NCI-H748 treated with DMSO at 0.1 percent for 48 hours (cell line): ENCODE measurements at regions not wholly inside any gene's neighbourhood (a gene's known extent, or its start where the extent isn't known, plus 50 kb on each side); places are given as distances from the start of the nearest gene placed in this dataset.

Source experiments
- DNase-seq: peaks from one replicate; lab custom pipeline; 2025; lab: John Stamatoyannopoulos, UW

DNA sequence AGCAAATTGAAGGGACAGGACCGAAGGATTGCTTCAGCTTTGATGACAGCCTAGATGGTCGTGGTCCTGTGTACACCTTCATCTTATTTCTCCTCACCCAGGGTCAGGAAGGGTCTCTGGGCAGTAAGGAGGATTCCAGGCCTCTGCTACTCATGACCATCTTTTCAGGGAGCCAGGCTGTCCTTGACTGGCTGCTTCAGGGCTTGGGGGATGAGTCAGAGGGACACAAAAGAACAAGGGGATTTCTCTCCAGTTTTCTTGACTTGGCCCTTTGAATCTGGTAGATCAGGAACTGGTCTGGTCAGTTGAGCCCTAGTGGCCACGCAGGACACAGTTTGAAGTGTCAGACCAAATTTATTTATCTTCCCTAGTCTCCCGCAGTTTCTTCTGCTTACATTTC, 402.1 kb upstream of the CHD6 start:
- DNase-seq: no peak

DNA sequence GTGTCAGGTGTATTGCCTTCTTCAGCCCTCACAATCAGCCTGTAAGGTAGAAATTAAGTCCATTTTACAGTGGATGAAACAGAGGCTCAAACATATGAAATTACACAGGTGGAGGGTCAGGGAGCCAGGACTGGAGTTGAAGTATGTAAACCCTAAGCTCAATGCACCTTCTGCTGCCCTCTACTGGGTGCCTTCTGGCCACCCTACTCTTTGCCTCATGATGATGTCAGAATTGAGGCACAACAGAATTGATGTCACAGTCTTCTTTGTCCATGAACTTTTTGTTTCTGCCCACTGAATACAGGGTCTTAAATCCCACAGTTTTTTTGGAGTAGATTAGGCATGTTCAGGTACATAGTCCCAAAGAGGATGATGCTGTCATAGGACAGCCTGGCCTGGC, 400.8 kb upstream of the CHD6 start:
- no peak for DNase-seq

- no peak for DNase-seq
These were observed 391.9 kb upstream of the CHD6 start for GRCh38 chr20:42010090-42010489.

DNA sequence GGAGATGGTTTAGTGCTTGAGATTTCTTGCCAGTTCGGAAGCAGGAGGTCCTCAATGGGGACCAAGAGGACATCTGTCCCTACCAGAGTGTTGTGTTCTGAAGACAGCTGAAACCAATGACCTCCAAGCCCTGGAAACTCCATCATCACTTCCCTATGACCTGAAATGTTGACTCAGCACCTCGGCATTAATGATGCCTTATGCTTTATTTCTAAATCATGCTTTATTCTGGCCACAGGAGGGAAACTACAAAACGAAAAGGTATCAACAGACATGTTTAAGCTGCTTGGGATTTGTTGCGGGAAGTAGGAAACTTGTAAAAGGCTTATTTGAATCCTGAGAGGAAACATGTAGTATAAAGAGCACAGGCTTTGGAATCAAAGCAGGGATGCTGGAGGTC, 389.1 kb upstream of the CHD6 start:
- DNase-seq: no peak

- no peak for DNase-seq
These were observed 387.0 kb upstream of the CHD6 start for GRCh38 chr20:42005211-42005610.

- no peak for DNase-seq
These were observed 385.2 kb upstream of the CHD6 start for GRCh38 chr20:42003380-42003779.

DNA sequence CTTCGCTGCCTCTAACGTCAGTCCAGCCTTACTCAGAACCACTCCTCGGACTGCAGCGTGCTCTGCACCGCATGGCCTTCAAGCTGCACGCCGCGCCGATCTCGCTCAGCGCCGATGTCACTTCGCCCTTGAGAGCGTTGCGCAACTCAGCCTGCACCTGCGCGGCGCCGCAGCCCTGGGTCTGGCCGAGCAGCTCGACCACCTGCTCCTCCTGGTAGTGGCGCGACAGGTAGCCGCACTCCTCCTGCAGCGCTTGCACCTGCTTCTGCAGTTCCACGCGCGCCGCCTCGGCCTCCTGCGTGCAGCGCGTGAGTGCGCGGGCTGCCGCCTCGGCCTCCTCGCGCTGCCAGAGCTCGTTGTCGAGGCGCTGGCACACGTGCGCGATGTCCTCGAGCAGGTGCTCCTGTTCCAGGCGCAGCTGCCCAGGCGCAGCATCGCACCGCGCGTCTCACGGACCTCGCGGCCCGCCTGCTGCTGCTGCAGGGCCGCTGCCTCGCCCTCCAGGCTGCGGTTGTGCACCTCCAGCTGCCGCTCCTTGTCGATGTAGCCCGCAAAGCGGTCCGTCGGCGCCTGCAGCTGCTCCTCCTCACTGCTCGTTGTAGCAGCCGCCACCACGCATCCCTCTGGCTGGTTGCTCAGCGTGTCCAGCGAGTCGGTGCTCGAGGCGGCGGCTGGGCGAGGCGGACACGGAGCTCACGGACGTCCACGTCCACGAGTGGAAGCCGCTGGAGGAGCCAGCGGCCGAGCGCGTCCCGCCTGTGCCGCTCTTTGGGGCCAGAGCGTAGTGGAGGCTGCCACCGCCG, 380.6 kb upstream of the CHD6 start:
- no peak for DNase-seq

- no peak for DNase-seq
These were observed 378.8 kb upstream of the CHD6 start for GRCh38 chr20:41996951-41997350.

DNA sequence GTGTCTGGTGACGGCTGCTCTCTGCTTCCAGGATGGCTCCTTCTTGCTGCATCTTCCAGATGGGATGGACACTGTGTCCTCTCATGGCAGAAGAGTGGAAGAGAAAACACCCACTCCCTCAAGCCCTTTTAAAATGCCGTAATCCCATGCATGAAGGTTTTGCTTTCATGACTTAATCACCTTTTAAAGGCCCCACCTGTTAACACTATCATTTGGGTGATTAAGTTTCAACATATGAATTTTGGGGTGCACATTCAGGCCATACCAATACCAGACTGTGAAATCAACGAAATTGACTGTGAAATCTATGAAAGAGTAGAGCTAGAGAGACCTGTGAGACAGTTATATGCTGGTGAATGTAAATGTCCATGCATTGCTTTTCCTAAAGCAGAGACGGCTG, 374.3 kb upstream of the CHD6 start:
- DNase-seq: no peak

DNA sequence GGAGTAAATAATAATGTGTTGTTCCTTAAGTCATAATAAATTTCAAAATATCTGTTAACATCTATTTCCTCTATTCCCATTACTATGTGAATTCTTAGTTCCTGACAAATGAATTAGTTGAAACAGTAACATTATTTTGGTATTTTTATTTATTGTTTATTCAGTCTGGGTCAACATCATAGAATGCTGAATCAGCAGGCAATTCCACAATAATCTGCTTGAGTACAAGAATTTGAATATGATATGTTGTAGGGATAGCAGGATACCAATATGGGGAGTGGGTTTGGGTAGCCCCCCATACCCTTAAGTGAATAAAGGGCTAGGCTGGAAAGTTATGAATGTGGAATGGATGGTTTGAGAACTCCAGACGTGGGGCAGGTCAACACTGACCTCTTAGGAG, 373.2 kb upstream of the CHD6 start:
- no peak for DNase-seq

DNA sequence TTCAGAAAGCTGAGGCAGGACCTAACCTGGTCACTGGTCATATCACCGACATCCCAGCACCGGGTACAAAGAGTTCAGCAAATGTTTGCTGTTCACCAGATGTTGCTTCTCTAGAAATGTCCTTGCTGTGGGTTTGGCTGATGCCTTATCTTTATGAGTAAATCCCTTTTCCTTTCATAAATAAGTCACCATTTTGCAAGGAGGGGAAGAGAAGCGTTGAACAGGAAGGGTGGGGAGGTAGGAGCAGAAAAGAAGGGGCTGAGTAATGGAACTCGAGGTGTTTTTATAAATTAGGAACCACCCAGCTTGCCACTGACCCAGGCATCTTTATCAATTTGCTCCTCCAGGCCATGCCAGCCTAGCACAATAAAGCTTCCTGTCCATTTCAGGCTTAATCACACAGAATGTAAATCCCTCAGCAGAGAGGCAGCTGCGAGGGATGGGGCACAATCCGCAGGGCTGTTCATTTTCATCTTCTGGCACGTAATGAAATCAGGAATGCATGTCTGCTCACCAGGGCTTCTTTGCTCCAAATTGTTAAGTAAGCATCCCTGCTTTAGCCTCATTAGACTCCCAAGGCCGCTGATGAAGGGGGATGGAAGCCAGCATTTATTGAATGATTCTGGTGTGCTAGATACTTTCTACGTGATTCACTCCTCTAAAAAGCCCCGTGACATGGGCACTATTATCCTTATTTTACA, 371.9 kb upstream of the CHD6 start:
- no peak for DNase-seq

GRCh38 chr20:41989039-41989679, 371.0 kb upstream of the CHD6 start:
- DNase-seq: no peak

GRCh38 chr20:41984031-41984430, 365.9 kb upstream of the CHD6 start:
- DNase-seq: no peak

- no peak for DNase-seq
These were observed 365.0 kb upstream of the CHD6 start for GRCh38 chr20:41983159-41983558.

DNA sequence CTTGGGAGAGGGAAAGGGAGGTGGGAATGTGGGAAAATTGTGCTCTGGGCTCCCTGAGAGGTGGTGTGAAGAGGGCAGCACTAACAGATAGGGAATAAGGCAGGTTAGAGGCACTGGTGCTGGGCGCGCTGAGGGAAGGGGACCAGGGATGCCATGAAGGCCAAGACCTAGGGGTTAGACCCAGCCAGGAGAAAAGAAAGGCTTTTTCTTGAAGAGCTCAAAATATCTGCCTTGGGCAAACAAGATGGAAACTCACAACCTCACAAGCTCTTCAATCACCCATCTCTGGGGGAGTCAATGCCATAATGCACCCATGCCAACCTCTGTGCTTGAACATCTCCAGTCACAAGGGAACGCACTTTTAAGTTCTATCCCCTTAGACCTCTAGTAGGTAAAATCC, 363.6 kb upstream of the CHD6 start:
- no peak for DNase-seq

GRCh38 chr20:41978875-41979274, 360.7 kb upstream of the CHD6 start:
- no peak for DNase-seq

- DNase-seq: no peak
These were observed 360.1 kb upstream of the CHD6 start for GRCh38 chr20:41978246-41978790.

- no peak for DNase-seq
These were observed 351.5 kb upstream of the CHD6 start for GRCh38 chr20:41969656-41970055.

GRCh38 chr20:41960166-41960565, 342.0 kb upstream of the CHD6 start:
- DNase-seq: no peak

DNA sequence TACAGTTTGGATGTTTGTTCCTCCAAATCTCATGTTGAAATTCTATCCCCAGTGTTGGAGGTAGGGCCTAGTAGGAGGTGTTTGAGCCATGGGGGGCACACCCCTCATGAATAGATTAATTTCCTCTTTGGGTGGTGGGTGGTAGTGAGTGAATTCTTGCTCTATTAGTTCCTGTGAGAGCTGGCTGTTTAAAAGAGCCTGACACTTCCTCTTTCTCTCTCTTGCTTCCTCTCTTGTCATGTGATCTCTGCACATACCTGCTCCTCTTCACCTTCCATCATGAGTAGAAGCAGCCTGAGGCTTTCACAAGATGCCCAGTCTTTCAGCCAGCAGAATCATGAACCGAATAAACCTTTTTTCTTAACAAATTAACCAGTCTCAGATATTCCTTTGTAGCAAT, 340.2 kb upstream of the CHD6 start:
- no peak for DNase-seq

DNA sequence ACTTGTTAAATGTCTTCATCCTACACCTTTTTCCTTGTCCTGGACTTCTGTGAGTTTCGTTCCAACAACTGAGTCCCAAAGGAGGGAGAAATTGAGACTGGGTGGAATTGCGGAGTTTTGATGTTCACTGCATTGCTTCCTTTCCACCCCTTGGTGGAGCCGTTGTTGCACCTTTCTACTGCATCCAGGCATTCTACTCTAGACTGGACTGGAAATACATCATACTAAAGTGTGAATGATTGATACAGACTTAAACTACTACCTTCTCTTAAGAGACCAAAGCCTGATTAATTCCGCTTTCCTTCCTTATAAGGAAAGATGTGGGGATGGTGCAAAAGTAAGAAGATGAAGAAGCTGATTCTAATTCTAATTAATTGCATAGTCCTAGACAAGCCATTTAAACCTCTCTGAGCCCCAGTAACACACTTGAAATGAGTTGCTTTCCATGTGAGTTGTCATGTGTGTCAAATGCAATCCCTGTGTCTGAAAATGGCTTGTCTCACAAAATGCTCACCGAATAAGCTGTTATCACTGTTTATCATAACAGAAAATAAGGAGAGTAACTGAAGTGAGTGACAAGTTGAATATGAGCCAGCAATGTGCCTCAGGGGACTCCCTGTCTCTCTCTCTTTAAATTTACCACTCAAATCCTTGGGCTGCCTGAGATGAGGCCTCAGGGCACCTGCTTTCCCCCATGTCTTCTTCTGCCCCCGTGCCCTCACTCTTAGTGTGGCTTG, 338.3 kb upstream of the CHD6 start:
- DNase-seq: peak; percentile 28

DNA sequence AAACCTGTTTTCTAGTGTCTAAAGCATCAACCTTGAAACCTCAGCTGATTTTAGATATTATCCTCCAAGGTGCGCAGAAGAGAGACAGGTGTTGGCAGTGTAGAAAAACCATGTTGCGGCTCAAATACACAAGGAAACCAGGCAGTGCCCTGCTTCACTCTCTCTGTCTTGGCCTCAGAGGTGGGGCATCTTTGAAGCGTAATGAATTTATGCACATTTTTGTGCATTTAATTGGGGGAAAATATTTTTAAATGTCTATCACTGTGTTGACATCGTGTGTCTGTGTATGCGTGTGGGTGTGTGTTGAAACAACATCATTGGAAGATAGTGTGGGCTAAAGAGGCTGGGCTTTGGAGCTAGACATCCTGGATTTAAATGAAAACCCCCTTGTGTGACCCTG, 334.0 kb upstream of the CHD6 start:
- no peak for DNase-seq
